NCI-H524 treated with DMSO at 0.1 percent for 48 hours (cell line): ENCODE measurements at regions not wholly inside any gene's neighbourhood (a gene's known extent, or its start where the extent isn't known, plus 50 kb on each side); places are given as distances from the start of the nearest gene placed in this dataset.
A peak's percentile ranks its signal among the peaks of the same experiment; 100 is the strongest.

ENCODE experiments used
- DNase-seq: peaks from one replicate; lab custom pipeline; 2025; lab: John Stamatoyannopoulos, UW

GRCh38 chr5:142507531-142508372 lies 178.1 kb downstream of the FGF1 start:
- DNase-seq, result no peak

- no peak for DNase-seq
Measured at GRCh38 chr5:142506756-142507155, 179.1 kb downstream of the FGF1 start.

GRCh38 chr5:142506046-142506445 lies 179.8 kb downstream of the FGF1 start:
- no peak for DNase-seq

- DNase-seq, result peak; percentile 53
Measured at GRCh38 chr5:142501890-142502289, 177.1 kb upstream of the SPRY4 start.

- DNase-seq, result no peak
Measured at GRCh38 chr5:142500227-142500905, 175.5 kb upstream of the SPRY4 start.

- DNase-seq, result peak; percentile 69
Measured at GRCh38 chr5:142499591-142500226, 174.9 kb upstream of the SPRY4 start.

- DNase-seq, result no peak
Measured at GRCh38 chr5:142498298-142498697, 173.5 kb upstream of the SPRY4 start.

- no peak for DNase-seq
Measured at GRCh38 chr5:142495531-142495930, 170.7 kb upstream of the SPRY4 start.

- no peak for DNase-seq
Measured at GRCh38 chr5:142493875-142494518, 169.2 kb upstream of the SPRY4 start.

GRCh38 chr5:142492781-142493281 lies 168.0 kb upstream of the SPRY4 start:
- no peak for DNase-seq

- DNase-seq, result no peak
Measured at GRCh38 chr5:142491679-142492078, 166.9 kb upstream of the SPRY4 start.

GRCh38 chr5:142491270-142491669 lies 166.4 kb upstream of the SPRY4 start:
- peak; percentile 83 for DNase-seq

- no peak for DNase-seq
Measured at GRCh38 chr5:142486581-142486980, 161.8 kb upstream of the SPRY4 start.

- no peak for DNase-seq
Measured at GRCh38 chr5:142486020-142486419, 161.2 kb upstream of the SPRY4 start.

- no peak for DNase-seq
Measured at GRCh38 chr5:142484821-142485387, 160.1 kb upstream of the SPRY4 start.

GRCh38 chr5:142482207-142482606 lies 157.4 kb upstream of the SPRY4 start:
- DNase-seq, result no peak

GRCh38 chr5:142481410-142481809 lies 156.6 kb upstream of the SPRY4 start:
- no peak for DNase-seq

GRCh38 chr5:142479854-142480519 lies 155.2 kb upstream of the SPRY4 start:
- no peak for DNase-seq

GRCh38 chr5:142479150-142479549 lies 154.3 kb upstream of the SPRY4 start:
- DNase-seq, result no peak

GRCh38 chr5:142478113-142478512 lies 153.3 kb upstream of the SPRY4 start:
- peak; percentile 71 for DNase-seq

GRCh38 chr5:142475102-142475513 lies 150.3 kb upstream of the SPRY4 start:
- no peak for DNase-seq
